NCI-H1417 (cell line): ENCODE measurements at regions not wholly inside any gene's neighbourhood (a gene's known extent, or its start where the extent isn't known, plus 50 kb on each side); places are given as distances from the start of the nearest gene placed in this dataset.
A peak's percentile ranks its signal among the peaks of the same experiment; 100 is the strongest.

Experiments
- DNase-seq, 3 experiments: peaks; one replicate each; lab custom pipeline; 2025; lab: John Stamatoyannopoulos, UW

DNA sequence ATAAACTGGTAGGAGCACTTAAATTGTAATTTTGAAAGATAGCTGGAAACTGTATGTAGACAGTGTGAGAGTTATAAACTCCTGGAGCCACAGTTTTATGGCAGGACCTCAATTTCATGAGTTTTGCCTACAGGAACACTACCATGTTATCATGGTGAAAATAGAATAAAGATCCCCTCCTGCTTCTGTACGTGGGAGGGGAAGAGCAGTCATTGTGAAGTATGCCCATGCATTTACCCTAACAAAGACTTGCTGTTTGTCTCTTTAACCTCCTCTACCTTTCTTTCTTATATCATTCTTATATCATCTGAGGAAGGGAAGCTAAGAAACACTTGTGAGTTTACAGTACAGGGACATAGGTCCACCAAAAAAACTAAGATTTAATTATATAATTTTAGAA is 327.0 kb downstream of the PCDH10 start:
- no peak for DNase-seq

GRCh38 chr4:133474501-133474900 is 325.4 kb downstream of the PCDH10 start:
- DNase-seq: no peak

- no peak for DNase-seq
Observed at GRCh38 chr4:133472244-133472643, 323.1 kb downstream of the PCDH10 start.

GRCh38 chr4:133467290-133467947 is 318.3 kb downstream of the PCDH10 start:
- no peak for DNase-seq

DNA sequence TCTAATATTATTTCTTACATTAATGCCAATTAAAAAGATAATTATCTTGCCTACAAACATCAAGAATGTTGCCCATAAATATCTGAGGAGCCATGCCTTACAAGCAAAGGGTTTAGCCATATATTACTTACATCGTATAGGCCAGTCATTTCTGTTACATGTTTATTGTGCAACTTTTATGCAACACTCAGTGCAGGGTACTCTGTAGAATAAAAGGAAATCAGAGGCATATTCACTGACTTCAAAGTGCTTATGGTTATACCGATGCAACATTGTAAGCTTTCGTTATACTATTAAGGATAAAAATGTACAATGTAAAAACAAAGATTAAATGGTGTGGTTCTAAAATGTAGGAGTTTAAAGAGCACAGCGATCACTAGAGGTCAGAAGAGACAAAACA is 315.9 kb downstream of the PCDH10 start:
- DNase-seq: no peak

GRCh38 chr4:133464311-133464710 is 315.2 kb downstream of the PCDH10 start:
- no peak for DNase-seq

GRCh38 chr4:133452678-133453077 is 303.6 kb downstream of the PCDH10 start:
- no peak for DNase-seq

GRCh38 chr4:133450813-133451212 is 301.7 kb downstream of the PCDH10 start:
- no peak for DNase-seq

DNA sequence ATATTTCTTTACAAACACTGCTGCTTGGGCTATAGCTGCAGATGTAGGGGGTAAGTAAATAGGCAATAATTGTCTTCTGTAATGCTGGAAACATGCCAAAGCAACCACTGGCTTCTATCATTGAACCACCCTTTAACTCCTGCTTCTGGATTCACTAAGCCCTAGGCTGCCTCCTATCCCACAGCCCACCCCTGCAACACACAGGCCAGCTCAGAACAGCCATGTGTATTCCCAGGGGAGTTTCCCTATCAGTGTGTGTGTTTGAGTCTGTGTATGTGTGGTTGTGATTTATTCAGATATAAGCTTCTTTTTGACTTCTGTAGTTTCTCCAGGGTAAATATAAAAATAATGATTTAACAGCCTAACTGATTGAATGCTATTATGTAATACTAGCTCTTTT is 291.3 kb downstream of the PCDH10 start:
- peak in 1 of 3 experiments; percentile 62 for DNase-seq

DNA sequence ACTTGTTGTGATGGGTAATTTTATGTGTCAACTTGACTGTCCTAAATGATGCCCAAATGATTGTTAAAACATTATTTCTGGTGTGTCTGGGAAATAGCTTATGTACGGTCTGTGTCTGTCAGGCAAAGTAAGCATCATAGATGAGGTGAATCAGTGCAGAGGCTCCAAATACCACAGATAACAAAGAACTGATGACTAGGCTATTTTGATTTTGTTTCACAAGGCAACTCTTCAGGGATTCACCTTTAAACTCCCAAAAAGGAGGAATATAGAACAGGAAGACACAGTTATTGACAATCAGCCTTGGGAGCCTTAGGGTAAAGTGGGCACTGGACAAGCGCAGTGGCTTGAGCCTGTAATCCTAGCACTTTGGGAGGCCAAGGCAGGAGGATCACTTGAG is 290.7 kb downstream of the PCDH10 start:
- no peak for DNase-seq

GRCh38 chr4:133424605-133425004 is 275.5 kb downstream of the PCDH10 start:
- DNase-seq: peak in 2 of 3 experiments; percentile 8 to 54

- no peak for DNase-seq
Observed at GRCh38 chr4:133403913-133404312, 254.8 kb downstream of the PCDH10 start.

- no peak for DNase-seq
Observed at GRCh38 chr4:133402616-133403015, 253.5 kb downstream of the PCDH10 start.

- no peak for DNase-seq
Observed at GRCh38 chr4:133394971-133395627, 246.0 kb downstream of the PCDH10 start.

DNA sequence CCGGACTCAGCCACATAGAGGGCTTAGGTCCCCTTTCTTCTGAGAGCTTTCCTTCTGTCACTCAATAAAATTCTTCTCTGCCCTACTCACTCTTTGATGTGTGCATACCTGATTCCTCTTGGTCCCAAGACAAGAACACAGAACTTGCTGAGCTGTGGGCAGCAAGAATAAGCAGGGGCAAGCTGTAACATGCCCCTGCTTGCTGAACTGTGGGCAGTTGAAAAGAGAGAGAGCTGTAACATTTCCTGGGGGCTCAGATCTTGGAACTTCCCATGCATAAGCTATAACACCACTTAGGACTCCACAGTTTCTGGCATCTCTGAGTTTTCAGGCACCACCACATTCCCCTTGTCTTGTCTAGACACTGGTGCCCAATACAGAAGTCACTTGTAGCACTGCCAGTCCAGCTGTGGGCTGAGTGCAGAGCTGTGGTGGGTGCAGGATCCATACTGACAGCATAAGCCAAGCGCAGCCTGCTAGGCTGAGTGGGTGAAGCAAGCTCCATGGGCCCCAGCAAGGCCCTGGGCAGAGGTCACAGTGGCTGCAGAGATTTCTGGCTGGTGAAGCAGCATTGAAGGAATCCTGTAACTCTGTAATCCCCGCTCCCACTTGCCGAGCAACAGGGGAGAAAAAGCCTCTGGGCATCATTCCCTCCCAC is 241.2 kb downstream of the PCDH10 start:
- DNase-seq: no peak

DNA sequence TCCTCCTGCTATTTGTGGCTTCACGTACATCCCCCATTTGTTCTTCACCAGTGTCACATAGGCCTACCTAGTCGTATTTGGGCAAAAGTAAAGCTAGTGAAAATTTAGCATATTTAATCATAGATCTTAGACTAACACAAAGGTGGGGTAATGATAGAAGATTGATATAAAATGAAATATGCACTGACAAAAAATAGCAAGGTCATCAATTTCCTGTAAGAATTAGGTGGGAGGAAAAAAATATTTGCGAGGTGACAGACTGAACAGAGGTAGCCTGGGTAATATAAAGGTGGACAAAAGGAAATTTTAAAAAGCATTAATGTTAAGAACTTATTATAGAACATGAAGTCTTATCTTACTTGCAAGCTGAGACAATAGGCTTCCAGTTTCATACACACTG is 239.9 kb downstream of the PCDH10 start:
- DNase-seq: no peak

- no peak for DNase-seq
Observed at GRCh38 chr4:133385161-133385954, 236.3 kb downstream of the PCDH10 start.

- DNase-seq: no peak
Observed at GRCh38 chr4:133379681-133380438, 230.8 kb downstream of the PCDH10 start.

DNA sequence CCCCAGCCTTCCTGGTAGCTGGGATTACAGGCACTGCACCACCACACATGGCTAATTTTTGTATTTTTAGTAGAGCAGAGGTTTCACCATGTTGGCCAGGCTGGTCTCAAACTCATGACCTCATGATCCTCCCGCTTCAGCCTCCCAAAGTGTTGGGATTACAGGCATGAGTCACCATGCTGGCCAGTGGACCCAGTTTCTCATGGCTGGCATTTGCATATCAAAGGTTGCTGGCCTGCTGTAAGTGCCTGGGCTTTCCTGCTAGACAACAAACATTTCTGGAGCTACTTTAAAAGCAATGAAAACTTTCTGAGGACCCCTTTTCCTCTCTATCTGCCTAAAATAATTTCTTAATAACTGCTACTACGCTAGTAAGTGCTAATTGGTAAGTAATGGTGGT is 228.2 kb downstream of the PCDH10 start:
- no peak for DNase-seq

DNA sequence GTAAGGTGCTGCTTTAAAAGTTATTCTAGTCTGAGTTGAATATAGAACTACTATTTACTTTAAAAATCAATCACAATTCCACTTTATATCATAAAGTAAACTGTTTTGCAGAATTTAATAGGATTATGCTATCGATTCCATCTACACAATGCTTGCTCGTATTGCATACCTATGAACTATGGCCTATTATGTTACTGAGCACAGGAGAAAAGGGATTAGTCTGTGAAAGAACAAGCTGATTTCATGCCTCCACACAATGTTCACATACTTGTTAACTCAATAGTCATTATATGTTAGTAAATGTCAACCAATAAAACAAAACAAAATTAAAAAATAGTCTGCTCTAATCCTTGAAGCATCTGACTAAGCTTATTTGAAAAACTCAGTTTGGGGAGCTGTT is 223.6 kb downstream of the PCDH10 start:
- no peak for DNase-seq

DNA sequence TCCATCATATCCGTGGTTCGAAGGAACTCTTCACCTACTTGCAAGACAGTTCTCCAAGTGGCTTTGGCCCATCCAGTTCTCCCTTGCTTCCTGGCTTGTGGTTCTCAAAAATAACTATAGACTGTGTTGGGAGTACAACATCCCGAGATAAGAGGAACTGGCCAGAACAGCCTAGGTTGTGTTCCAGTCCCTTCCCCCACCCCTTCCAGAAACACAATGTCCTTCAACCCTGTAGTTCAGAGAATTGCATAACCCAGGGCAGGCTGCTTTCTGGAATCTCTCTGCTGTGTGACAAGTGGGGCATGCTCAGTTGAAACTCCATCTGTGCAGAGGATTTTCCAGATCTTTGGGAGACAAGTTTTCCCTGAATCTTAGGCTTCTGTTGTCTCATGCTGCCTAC is 206.5 kb downstream of the PCDH10 start:
- no peak for DNase-seq

- DNase-seq: peak in 1 of 3 experiments; percentile 4
Observed at GRCh38 chr4:133347409-133347808, 198.3 kb downstream of the PCDH10 start.
